Myocyte (in vitro differentiated cells): ENCODE measurements at regions not wholly inside any gene's neighbourhood (a gene's known extent, or its start where the extent isn't known, plus 50 kb on each side); places are given as distances from the start of the nearest gene placed in this dataset.

Experiments
- DNase-seq: peaks from one replicate; pipeline ENCODE4 v3.0.0-alpha.2; 2012; ENCODE audit warnings: low read depth

- DNase-seq = no peak
These were observed 171.6 kb upstream of the SATB2 start for GRCh38 chr2:199629301-199629700.

- DNase-seq = no peak
These were observed 169.7 kb upstream of the SATB2 start for GRCh38 chr2:199627417-199627816.

GRCh38 chr2:199624958-199625357, 167.2 kb upstream of the SATB2 start:
- DNase-seq = no peak

GRCh38 chr2:199612509-199613130, 154.9 kb upstream of the SATB2 start:
- DNase-seq = no peak

- no peak for DNase-seq
These were observed 150.2 kb upstream of the SATB2 start for GRCh38 chr2:199607914-199608313.

GRCh38 chr2:199606193-199606780, 148.5 kb upstream of the SATB2 start:
- DNase-seq = no peak

- DNase-seq = no peak
These were observed 146.1 kb upstream of the SATB2 start for GRCh38 chr2:199603721-199604291.

- DNase-seq = no peak
These were observed 145.4 kb upstream of the SATB2 start for GRCh38 chr2:199602896-199603717.

- peak; percentile 13 for DNase-seq
These were observed 144.6 kb upstream of the SATB2 start for GRCh38 chr2:199602271-199602895.

GRCh38 chr2:199596549-199596948, 138.8 kb upstream of the SATB2 start:
- peak; percentile 39 for DNase-seq

- no peak for DNase-seq
These were observed 136.7 kb upstream of the SATB2 start for GRCh38 chr2:199594443-199594842.

GRCh38 chr2:199591826-199592225, 134.1 kb upstream of the SATB2 start:
- no peak for DNase-seq

- DNase-seq = no peak
These were observed 132.8 kb upstream of the SATB2 start for GRCh38 chr2:199590321-199591203.

GRCh38 chr2:199589306-199589705, 131.6 kb upstream of the SATB2 start:
- no peak for DNase-seq

GRCh38 chr2:199588054-199588453, 130.3 kb upstream of the SATB2 start:
- DNase-seq = no peak

GRCh38 chr2:199586646-199587045, 128.9 kb upstream of the SATB2 start:
- DNase-seq = no peak

GRCh38 chr2:199583676-199584075, 125.9 kb upstream of the SATB2 start:
- DNase-seq = no peak

GRCh38 chr2:199581935-199582360, 124.2 kb upstream of the SATB2 start:
- no peak for DNase-seq

GRCh38 chr2:199581408-199581807, 123.7 kb upstream of the SATB2 start:
- no peak for DNase-seq

GRCh38 chr2:199575416-199575815, 117.7 kb upstream of the SATB2 start:
- DNase-seq = no peak

- DNase-seq = no peak
These were observed 114.8 kb upstream of the SATB2 start for GRCh38 chr2:199572571-199572970.
